ENCODE measurements at regions not wholly inside any gene's neighbourhood (a gene's known extent, or its start where the extent isn't known, plus 50 kb on each side); places are given as distances from the start of the nearest gene placed in this dataset.

DNA sequence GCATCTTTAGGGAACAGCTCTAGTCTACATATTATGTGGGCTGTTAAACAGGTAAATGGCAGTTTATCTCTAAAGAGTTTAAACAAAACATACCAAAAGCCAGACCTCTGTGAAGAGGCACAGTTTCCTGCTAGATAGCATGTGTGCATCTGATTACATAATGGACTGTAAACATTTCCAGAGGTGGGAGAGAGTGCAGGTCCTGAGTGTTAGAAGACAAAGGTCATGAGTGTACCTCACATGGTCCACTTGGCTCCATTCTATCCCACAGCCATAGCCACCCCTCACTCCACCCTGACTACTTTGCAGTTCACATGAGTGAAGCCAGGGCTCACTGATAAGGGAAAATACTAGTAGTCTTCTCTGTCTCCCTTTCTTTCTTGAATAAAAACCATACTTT, 233.4 kb downstream of the MTX2 start (continued):
- TF ChIP-seq, protein P1, sequence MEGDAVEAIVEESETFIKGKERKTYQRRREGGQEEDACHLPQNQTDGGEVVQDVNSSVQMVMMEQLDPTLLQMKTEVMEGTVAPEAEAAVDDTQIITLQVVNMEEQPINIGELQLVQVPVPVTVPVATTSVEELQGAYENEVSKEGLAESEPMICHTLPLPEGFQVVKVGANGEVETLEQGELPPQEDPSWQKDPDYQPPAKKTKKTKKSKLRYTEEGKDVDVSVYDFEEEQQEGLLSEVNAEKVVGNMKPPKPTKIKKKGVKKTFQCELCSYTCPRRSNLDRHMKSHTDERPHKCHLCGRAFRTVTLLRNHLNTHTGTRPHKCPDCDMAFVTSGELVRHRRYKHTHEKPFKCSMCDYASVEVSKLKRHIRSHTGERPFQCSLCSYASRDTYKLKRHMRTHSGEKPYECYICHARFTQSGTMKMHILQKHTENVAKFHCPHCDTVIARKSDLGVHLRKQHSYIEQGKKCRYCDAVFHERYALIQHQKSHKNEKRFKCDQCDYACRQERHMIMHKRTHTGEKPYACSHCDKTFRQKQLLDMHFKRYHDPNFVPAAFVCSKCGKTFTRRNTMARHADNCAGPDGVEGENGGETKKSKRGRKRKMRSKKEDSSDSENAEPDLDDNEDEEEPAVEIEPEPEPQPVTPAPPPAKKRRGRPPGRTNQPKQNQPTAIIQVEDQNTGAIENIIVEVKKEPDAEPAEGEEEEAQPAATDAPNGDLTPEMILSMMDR (IDR thresholded peaks at IDR 0.05) = no peak
- TF ChIP-seq CBX2 (IDR thresholded peaks at IDR 0.05; ENCODE audit: borderline replicate concordance, low read depth) (no peak), MYC (IDR thresholded peaks at IDR 0.05; ENCODE audit: borderline replicate concordance, low read length) (no peak), HOXB13 (CRISPR knock-in tag; IDR thresholded peaks at IDR 0.05; ENCODE audit: low read depth) (no peak), HOXA7 (CRISPR knock-in tag; IDR thresholded peaks at IDR 0.05) (no peak), ZC3H11A (IDR thresholded peaks at IDR 0.05) (no peak), POLR2AphosphoS2 (conservative IDR thresholded peaks at IDR 0.05; ENCODE audit: low read length) (no peak), TP53 (CRISPR knock-in tag; IDR thresholded peaks at IDR 0.05) (no peak), RARB (CRISPR knock-in tag; IDR thresholded peaks at IDR 0.05) (no peak)

DNA sequence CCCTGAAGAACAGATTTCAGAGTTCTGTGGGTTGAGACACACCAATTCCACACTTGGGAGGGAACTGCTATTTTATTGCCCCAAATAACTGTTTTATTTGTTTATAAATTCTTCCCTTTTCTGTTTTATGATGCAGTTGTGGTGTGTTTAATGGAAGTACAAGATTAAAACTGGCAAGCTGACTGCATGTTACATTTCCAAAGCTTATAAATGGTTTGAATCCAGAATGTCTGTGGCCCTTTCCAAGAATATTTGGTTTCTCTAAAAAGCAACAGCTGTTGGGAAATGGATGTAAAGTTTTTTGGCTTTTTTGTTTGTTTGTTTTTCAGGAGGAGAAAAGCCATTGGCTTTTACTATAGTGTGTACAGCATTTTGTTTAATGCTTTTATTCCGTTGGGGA, 234.5 kb downstream of the MTX2 start:
- no peaks in the 10 kb centered on the region for H3K9me3 ChIP-seq
- ChIA-PET CTCF (interaction anchor here (0.6 to 1.6 kb wide), 4 partner anchors 9 to 363 kb away, joined by 3 to 4 read pairs (median 4); no protein-coding TSS in a partner anchor), POLR2A (no interaction called here)
- no peak overlapping the region for H3K27ac ChIP-seq
- H3K4me1 ChIP-seq = no peaks in the 10 kb centered on the region
- DNase-seq (ENCODE audit: low read depth in 1 of 2, low spot score in 1 of 2) = no peak
- no peak overlapping the region for H3K4me3 ChIP-seq
- 32% methylated on average over 1 of the region's 1 CpG for WGBS (ENCODE audit: missing lambda C conversion rate)
- no peak for FAIRE-seq
- TF ChIP-seq, protein P2, sequence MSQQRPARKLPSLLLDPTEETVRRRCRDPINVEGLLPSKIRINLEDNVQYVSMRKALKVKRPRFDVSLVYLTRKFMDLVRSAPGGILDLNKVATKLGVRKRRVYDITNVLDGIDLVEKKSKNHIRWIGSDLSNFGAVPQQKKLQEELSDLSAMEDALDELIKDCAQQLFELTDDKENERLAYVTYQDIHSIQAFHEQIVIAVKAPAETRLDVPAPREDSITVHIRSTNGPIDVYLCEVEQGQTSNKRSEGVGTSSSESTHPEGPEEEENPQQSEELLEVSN (IDR thresholded peaks at IDR 0.05; ENCODE audit: borderline replicate concordance, low read depth) = no peak
- no peak for ATAC-seq
- no peak overlapping the region for H3K4me2 ChIP-seq

DNA sequence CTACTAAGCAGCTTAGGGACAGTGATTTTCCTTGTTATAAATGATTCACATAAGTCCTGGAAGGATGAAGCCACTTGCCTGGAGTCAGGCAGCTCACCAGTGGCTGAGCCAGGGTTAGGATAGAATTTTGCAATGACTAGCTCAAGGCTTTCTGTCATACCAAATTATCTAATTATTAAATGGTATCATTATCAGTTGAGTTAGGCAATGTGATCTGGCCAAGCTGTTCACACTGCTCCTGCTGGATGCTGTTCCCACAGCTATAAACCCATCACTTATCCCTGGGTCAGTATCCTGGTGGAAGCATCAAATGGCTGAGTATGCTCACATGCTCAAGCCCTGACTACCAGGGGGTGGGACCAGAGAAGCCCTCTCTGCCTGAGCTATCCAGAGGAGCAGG, 235.2 kb downstream of the MTX2 start:
- ChIA-PET POLR2A (no interaction called here), CTCF (interaction anchor here (0.7 to 1.7 kb wide), 4 partner anchors 9 to 364 kb away, joined by 3 to 4 read pairs (median 4); no protein-coding TSS in a partner anchor)
- no peak for FAIRE-seq
- no peak overlapping the region for H3K27ac ChIP-seq
- ATAC-seq = no peak
- no peaks in the 10 kb centered on the region for H3K9me3 ChIP-seq
- no peak for DNase-seq (ENCODE audit: low read depth in 1 of 2, low spot score in 1 of 2)
- no peak overlapping the region for H3K4me2 ChIP-seq
- H3K4me1 ChIP-seq = no peaks in the 10 kb centered on the region
- no peak overlapping the region for H3K4me3 ChIP-seq
- TF ChIP-seq, protein P3, sequence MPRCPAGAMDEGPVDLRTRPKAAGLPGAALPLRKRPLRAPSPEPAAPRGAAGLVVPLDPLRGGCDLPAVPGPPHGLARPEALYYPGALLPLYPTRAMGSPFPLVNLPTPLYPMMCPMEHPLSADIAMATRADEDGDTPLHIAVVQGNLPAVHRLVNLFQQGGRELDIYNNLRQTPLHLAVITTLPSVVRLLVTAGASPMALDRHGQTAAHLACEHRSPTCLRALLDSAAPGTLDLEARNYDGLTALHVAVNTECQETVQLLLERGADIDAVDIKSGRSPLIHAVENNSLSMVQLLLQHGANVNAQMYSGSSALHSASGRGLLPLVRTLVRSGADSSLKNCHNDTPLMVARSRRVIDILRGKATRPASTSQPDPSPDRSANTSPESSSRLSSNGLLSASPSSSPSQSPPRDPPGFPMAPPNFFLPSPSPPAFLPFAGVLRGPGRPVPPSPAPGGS (IDR thresholded peaks at IDR 0.05) = no peak
- TF ChIP-seq RNF2 (IDR thresholded peaks at IDR 0.05; ENCODE audit: borderline replicate concordance, low read depth) (no peak), MAZ (IDR thresholded peaks at IDR 0.05; ENCODE audit: borderline replicate concordance, low read depth, low read length) (no peak), NPAS2 (CRISPR knock-in tag; IDR thresholded peaks at IDR 0.05; ENCODE audit: borderline replicate concordance) (no peak), CBX2 (IDR thresholded peaks at IDR 0.05; ENCODE audit: borderline replicate concordance, low read depth) (no peak), ZSCAN20 (CRISPR knock-in tag; IDR thresholded peaks at IDR 0.05) (no peak), FOSB (CRISPR knock-in tag; IDR thresholded peaks at IDR 0.05) (no peak), EHF (CRISPR knock-in tag; IDR thresholded peaks at IDR 0.05) (no peak), JUNB (IDR thresholded peaks at IDR 0.05) (no peak)
- TF ChIP-seq, protein P4, sequence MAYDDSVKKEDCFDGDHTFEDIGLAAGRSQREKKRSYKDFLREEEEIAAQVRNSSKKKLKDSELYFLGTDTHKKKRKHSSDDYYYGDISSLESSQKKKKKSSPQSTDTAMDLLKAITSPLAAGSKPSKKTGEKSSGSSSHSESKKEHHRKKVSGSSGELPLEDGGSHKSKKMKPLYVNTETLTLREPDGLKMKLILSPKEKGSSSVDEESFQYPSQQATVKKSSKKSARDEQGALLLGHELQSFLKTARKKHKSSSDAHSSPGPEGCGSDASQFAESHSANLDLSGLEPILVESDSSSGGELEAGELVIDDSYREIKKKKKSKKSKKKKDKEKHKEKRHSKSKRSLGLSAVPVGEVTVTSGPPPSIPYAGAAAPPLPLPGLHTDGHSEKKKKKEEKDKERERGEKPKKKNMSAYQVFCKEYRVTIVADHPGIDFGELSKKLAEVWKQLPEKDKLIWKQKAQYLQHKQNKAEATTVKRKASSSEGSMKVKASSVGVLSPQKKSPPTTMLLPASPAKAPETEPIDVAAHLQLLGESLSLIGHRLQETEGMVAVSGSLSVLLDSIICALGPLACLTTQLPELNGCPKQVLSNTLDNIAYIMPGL (CRISPR knock-in tag; IDR thresholded peaks at IDR 0.05; ENCODE audit: borderline replicate concordance) = no peak
- TF ChIP-seq, protein P5, sequence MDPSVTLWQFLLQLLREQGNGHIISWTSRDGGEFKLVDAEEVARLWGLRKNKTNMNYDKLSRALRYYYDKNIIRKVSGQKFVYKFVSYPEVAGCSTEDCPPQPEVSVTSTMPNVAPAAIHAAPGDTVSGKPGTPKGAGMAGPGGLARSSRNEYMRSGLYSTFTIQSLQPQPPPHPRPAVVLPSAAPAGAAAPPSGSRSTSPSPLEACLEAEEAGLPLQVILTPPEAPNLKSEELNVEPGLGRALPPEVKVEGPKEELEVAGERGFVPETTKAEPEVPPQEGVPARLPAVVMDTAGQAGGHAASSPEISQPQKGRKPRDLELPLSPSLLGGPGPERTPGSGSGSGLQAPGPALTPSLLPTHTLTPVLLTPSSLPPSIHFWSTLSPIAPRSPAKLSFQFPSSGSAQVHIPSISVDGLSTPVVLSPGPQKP (IDR thresholded peaks at IDR 0.05; ENCODE audit: low read depth, low read length) = no peak
- TF ChIP-seq, protein P6, sequence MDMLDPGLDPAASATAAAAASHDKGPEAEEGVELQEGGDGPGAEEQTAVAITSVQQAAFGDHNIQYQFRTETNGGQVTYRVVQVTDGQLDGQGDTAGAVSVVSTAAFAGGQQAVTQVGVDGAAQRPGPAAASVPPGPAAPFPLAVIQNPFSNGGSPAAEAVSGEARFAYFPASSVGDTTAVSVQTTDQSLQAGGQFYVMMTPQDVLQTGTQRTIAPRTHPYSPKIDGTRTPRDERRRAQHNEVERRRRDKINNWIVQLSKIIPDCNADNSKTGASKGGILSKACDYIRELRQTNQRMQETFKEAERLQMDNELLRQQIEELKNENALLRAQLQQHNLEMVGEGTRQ (IDR thresholded peaks at IDR 0.05) = no peak
- TF ChIP-seq, protein P7, sequence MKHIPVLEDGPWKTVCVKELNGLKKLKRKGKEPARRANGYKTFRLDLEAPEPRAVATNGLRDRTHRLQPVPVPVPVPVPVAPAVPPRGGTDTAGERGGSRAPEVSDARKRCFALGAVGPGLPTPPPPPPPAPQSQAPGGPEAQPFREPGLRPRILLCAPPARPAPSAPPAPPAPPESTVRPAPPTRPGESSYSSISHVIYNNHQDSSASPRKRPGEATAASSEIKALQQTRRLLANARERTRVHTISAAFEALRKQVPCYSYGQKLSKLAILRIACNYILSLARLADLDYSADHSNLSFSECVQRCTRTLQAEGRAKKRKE (CRISPR knock-in tag; IDR thresholded peaks at IDR 0.05; ENCODE audit: low read depth) = no peak
- TF ChIP-seq, protein P8, sequence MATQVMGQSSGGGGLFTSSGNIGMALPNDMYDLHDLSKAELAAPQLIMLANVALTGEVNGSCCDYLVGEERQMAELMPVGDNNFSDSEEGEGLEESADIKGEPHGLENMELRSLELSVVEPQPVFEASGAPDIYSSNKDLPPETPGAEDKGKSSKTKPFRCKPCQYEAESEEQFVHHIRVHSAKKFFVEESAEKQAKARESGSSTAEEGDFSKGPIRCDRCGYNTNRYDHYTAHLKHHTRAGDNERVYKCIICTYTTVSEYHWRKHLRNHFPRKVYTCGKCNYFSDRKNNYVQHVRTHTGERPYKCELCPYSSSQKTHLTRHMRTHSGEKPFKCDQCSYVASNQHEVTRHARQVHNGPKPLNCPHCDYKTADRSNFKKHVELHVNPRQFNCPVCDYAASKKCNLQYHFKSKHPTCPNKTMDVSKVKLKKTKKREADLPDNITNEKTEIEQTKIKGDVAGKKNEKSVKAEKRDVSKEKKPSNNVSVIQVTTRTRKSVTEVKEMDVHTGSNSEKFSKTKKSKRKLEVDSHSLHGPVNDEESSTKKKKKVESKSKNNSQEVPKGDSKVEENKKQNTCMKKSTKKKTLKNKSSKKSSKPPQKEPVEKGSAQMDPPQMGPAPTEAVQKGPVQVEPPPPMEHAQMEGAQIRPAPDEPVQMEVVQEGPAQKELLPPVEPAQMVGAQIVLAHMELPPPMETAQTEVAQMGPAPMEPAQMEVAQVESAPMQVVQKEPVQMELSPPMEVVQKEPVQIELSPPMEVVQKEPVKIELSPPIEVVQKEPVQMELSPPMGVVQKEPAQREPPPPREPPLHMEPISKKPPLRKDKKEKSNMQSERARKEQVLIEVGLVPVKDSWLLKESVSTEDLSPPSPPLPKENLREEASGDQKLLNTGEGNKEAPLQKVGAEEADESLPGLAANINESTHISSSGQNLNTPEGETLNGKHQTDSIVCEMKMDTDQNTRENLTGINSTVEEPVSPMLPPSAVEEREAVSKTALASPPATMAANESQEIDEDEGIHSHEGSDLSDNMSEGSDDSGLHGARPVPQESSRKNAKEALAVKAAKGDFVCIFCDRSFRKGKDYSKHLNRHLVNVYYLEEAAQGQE (IDR thresholded peaks at IDR 0.05) = no peak

Measured in A549 (cell line).